ENCODE measurements at regions not wholly inside any gene's neighbourhood (a gene's known extent, or its start where the extent isn't known, plus 50 kb on each side); places are given as distances from the start of the nearest gene placed in this dataset.

DNA sequence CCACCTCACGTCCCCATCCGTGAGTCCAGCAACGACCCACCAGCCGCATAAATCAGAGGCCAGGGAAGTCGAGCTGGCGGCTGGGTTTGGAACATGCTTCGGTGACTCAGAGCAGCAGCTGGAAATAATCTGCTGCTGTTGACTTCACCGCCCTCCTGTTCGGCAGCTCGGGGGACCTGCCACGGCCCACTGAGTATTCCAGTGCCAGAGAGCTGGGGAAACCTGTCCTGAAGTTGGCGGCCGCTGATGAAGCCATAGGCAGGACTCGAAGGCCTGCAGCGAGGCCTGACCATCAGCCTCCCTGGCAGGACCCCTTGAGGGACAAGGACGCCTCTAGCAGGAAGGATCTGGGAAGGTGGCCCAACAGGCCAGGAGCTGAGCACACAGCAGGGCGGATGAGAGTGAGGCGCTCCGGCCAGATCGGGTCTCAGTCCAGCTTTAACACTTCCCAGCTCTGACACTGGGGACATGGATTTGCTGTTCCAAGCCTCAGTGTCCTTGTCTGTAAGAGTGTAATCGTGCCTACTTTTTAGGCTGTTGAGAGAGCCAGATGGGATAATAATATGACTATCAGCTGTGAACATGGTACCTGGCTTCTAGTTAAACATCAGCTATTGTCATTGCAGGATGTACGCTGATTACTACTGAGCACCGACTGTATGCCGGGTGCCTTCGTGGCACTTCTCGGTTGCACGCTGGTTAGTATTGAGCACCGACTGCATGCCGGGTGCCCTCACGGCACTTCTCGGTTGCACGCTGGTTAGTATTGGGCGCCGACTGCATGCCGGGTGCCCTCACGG lies 50.4 kb upstream of the CIBAR2 start:
- no peak for DNase-seq (ENCODE audit: low read depth in 2 of 3, low spot score in 2 of 3)

DNA sequence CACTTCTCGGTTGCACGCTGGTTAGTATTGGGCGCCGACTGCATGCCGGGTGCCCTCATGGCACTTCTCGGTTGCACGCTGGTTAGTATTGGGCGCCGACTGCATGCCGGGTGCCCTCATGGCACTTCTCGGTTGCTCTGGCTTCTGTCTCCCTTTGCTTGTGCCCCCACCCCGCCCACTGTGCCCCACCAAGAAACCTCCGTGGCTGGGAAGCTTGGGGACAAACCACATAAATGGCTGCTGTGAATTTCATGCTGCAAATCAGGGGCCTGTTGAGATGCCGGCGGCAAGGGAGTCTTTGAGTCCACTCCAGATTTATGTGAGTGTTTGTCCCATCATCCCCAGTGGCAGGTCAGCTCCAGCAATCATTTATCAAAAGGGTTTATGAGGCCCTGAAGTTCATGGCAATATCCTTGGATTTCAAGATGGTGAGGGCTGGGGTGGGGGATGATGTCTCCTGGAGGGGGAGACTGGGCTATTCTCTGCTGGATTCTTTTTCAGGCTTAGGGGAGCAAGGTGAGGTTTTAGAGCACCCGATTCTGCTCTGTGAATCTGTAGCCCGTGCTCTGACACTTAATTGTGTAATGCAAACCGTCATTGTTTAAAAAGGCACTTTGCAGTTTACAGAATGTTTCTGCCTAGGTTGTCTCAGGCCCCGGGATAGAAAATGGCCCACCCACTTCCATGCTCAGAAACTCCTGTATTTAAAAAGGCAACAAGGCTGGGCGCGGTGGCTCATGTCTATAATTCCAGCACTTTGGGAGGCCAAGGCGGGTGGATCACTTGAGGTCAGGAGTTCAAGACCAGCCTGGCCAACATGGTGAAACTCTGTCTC lies 51.2 kb upstream of the CIBAR2 start:
- DNase-seq (ENCODE audit: low read depth in 2 of 3, low spot score in 2 of 3), result no peak

DNA sequence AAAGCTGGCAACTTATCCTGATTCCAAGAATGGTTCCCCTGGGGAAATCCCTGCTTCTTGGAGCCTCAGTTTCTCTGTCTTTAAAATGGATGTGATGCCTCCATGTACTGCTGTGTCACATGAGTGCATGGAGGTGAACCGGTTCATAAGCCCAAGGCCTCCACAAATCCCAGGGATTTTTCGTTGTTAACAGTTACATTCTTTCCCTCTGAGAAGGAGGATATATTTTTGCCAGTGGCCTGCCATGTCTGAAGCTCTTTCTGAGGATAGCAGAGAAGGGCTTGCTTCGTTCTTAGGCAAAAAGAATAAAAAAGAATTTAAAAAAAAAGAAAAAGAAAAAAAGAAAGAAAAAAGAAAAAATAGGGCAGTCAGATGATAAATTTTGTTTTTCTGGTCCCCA lies 52.2 kb upstream of the CIBAR2 start:
- no peak for DNase-seq (ENCODE audit: low read depth in 2 of 3, low spot score in 2 of 3)

DNA sequence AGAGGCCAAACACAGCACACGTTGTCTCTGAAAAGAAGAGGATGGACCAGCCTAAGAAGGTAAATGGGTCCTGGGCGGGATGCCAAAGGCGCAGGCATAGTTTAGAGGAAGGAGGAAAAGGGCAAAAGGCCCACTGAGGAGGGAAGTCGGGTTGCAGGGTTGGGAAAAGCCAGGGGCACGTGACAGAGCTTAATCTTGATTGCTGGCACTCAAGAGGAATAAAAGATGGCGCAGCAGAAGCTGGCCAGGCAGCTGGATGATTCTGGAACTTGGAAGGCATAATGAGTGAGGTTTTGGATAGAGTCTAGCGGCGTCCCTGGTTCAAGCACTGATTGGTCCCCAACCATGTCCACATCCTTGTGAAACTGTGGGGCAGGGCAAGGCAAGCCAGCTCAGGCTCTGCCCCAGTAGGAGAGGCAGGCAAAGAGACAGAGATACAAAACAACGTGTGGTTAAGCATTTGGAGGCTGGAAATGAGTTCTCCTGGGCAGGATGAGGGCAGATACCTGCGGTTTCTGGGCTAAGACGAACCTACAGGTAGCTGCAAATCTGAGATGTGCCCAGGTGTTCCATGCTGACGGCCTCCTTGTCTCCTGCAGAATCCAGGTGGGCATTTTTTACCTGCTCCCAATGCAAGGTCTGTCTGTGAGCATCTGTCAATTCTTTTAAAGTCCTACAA lies 52.7 kb upstream of the CIBAR2 start:
- DNase-seq (ENCODE audit: low read depth in 2 of 3, low spot score in 2 of 3), result no peak

GRCh38 chr16:85165781-85166180 lies 53.5 kb upstream of the CIBAR2 start:
- no peak for DNase-seq (ENCODE audit: low read depth in 2 of 3, low spot score in 2 of 3)

- DNase-seq (ENCODE audit: low read depth in 2 of 3, low spot score in 2 of 3), result no peak
These were observed 54.0 kb upstream of the CIBAR2 start for GRCh38 chr16:85166281-85166680.

DNA sequence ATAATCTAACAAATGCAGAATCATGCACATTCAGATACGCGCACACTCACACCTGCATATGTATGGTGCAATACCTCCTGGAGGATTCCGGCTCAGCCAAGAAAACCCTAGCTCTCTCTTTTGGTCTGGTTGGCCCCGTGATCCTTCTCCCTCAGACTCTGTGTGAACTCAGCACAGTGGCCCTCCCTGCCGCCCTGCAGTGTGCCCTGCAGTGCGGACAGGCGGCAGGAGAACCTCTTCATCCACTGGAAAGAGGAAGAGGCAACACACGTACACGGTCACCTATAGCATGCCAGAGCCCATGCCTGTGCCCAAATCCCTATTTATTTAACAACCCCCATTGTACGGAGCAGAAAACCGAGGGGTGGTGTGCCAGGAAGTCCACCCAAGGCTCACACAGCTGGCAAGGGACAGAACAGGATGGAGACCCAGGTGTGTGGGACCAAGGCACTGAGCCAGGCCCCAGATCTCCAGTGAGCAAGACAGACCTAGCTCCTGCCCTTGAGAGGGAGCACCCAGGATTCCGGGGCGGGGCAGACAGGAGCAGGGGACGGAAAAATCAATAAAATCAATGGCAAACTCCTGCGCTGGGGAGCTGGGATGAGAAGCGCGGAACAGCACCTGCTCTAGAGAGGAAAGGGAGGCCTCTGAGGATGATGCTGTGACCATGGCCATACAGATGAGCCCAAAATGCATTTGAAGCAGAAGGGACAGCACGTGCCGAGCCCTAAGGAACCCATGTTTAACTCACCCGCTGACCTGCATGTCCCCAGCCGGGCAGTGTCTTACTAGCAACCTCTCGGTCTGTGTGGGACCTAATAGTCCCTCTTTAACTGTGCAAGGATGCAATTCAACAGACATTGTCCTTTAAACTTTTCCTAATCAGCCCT lies 54.7 kb upstream of the CIBAR2 start:
- no peak for DNase-seq (ENCODE audit: low read depth in 2 of 3, low spot score in 2 of 3)

DNA sequence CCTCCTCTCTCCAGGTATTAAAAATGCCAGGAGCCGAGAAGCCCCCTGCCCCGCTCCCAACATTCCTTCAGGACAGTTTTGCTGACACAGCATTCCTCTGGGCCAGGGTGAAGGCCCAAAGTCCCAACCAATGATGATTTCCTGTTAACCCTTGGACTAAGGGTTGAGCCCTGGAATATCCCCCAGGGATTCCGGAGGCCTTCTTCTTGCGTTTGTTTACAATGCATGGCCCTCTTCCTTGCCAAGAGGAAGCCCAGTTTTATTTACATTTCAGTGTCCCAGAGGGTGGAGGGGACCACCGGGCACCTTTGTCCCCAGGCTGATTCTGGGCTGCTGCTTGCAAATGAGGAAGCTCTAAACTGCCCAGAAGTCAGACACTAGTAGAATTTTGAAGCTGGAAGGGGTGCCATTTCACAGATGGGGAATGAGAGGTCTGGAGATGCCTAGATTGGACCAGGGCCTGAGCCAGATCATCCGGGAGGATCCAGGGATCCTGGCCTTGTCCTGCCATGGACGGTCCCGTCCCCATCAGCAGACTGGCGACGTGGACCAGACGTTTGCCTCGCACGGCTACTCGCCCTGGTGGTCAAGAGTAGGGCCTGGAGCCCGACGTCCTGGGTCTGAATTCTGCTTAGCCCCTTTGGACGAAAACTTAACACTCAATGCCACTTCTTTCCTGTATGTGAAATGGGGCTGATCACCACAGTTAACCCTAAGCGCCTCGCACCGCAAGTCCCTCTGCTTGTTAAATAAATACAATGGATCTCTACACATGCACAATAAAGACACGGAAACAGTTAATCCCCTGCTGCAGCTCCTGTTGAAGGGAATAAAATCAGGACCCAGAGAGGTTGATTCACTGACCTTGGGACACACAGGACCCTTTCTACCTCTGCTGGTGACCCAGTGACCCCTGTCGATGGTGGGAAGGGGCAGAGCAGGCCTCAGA lies 55.6 kb upstream of the CIBAR2 start:
- no peak for DNase-seq (ENCODE audit: low read depth in 2 of 3, low spot score in 2 of 3)

GRCh38 chr16:85168732-85169256 lies 56.5 kb upstream of the CIBAR2 start:
- DNase-seq (ENCODE audit: low read depth in 2 of 3, low spot score in 2 of 3), result no peak

GRCh38 chr16:85169333-85170065 lies 57.2 kb upstream of the CIBAR2 start:
- no peak for DNase-seq (ENCODE audit: low read depth in 2 of 3, low spot score in 2 of 3)

- no peak for DNase-seq (ENCODE audit: low read depth in 2 of 3, low spot score in 2 of 3)
These were observed 57.8 kb upstream of the CIBAR2 start for GRCh38 chr16:85170066-85170491.

DNA sequence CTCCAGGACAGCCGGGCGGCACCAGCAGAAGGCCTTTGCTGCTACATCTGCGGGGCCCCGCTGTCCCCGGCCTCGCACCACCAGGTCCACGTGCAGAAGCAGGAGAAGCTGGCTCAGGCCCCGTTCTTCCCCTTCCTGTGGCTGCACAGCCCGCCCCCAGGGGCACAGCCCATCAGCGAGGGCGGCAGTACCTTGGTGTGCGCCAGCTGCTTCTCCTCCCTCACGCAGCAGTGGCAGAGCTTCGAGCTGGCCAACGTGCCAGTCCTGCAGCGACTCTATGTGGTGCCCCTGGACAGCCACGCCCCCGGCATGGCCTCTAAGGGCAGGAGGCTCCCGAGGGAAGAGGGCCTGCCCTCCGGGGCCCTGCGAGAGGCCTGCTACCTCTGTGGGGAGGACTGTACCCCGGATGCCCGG lies 58.3 kb upstream of the CIBAR2 start:
- DNase-seq (ENCODE audit: low read depth in 2 of 3, low spot score in 2 of 3), result no peak

GRCh38 chr16:85171004-85171758 lies 58.9 kb upstream of the CIBAR2 start:
- DNase-seq (ENCODE audit: low read depth in 2 of 3, low spot score in 2 of 3), result no peak

GRCh38 chr16:85171759-85172454 lies 59.6 kb upstream of the CIBAR2 start:
- DNase-seq (ENCODE audit: low read depth in 2 of 3, low spot score in 2 of 3), result no peak

DNA sequence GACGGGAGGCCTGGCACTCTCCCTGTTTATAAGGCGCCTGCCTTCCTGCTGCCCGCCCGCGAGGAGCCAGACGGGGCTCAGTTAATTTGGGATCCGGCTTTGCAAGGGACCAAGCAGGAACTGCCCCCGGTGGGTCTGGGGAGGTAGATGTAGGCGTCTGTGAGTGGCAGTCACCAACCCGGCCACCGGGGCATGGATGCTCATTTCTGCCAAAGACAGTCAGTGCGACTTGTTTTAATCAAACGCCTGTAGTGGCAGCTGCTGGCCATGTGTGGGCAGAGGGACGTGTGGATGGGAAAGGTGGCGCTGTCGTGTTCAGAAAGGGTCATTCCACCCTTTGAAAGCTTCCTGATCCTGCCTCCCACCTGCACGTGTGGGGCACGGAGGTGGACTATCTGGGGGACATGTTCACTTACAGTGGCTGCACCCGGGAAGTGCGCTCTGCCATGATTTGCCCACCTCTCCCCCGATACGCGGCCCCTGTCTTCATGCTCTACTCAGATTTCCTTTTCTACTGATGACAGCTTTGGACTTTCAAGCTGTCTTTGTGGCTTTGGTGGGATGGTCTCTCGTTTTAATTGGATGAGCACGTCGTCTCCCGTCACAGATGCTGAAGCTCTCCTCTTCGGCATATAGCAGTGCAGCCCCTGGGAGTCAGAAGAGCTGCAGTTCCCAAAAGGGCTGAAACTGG lies 60.3 kb upstream of the CIBAR2 start:
- no peak for DNase-seq (ENCODE audit: low read depth in 2 of 3, low spot score in 2 of 3)

DNA sequence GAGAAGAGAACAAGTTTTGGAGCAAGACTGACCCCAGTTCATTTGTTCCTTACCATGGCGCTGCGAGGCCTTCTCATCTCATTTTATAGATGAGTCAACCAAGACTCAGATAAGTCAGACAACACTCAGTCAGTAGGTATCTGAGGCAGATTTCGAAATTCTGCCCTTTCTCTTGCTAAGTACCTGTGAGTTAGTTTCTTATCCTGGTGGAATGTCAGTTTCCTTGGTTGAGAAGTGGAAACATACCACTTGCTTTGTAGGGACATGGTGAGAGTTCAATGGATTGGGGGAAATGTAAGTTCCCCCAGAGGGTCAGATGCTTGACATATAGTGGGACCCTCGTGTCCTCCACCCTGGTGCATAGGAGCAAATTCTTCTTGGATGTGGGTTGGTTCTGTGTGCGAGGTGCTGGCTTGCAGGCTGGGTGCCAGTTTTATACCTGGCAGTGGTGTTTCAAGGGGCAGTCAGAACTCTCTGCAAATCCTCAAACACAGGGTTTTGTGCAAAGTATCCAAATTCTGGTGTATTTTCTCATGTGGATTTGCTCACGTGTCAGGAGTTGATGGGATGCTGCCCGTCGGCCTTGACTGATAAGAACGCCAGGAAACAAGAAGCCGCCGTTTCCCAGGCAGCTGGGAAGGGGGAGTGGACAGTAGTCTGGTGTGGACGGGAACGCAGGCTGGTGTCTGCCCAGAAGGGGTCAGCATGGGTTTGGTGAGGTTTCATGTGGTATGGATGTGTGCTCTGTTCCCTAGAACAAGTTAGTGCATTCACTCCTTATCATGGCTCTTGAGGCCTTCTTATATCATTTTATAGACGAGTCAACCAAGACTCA lies 61.1 kb upstream of the CIBAR2 start:
- no peak for DNase-seq (ENCODE audit: low read depth in 2 of 3, low spot score in 2 of 3)

Measured in activated CD8-positive, alpha-beta memory T cell treated with anti-CD3 and anti-CD28 coated beads for 48 hours (primary cell).